Retina (tissue), 1 donor: ENCODE measurements at regions not wholly inside any gene's neighbourhood (a gene's known extent, or its start where the extent isn't known, plus 50 kb on each side); places are given as distances from the start of the nearest gene placed in this dataset.
"Not testable (repeated sequence)": the region's sequence is repeated elsewhere in the genome, so short reads cannot be mapped to it uniquely, and the experiment has no call there.

Source experiments
- DNase-seq: peaks from one replicate; pipeline ENCODE4 v3.0.0-alpha.2; 2016

GRCh38 chr5:164312801-164313200 is 807.4 kb downstream of the MAT2B start:
- no peak for DNase-seq

DNA sequence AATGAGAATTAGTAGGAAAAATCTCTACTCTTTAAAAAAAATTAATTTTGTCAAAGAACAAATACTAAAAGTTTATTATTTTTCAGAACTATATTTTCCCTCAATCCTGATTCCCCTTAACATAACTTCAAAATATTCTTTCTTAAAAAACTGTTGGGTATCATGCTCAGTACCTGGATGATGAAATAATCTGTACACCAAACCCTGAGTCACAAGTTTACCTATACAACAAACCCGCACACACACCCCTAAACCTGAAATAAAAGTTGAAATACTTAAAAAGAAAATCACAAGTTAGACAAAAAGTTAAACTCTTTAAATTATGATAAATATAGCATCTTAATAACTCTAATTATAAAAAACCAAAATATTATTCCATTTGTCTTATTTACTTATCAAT is 812.3 kb downstream of the MAT2B start:
- no peak for DNase-seq

DNA sequence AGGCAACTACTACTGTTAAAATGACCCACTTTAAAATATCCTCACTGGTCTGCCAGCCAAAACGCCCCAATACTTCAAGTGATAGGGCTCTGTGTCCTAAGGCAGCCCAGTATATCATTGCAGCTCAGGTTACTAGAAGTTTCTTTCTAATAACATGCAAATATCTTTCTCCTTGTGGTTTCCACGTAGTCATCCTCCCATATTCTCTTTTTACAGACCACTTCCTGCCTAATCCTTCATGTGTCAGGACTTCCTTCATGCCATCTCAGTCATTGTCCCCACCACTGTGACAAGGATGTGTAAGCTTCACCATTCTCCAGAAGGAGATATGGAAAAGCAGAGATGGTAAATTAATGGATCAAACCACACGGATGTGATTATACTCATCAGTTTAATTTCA is 813.7 kb downstream of the MAT2B start:
- DNase-seq: no peak

DNA sequence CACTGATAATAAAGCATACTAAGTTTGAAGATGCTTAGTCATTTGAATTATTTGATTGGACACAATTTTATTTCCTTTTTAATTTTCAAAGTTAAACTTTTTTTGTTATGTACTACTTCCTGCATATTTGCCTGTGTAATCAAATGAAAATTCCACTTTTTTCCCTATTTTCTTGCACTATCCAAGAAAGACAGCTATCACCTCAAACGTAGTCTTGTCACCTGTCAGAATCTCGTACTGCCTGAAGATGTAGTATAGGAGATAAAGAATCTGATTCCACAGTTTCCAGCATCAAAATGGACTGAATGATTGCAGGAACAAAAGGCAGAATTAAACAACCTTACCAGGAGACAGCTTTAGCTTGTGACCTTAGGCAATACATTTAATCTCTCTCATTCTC is 818.8 kb downstream of the MAT2B start:
- DNase-seq: no peak

GRCh38 chr5:164326219-164326618 is 820.8 kb downstream of the MAT2B start:
- no peak for DNase-seq

DNA sequence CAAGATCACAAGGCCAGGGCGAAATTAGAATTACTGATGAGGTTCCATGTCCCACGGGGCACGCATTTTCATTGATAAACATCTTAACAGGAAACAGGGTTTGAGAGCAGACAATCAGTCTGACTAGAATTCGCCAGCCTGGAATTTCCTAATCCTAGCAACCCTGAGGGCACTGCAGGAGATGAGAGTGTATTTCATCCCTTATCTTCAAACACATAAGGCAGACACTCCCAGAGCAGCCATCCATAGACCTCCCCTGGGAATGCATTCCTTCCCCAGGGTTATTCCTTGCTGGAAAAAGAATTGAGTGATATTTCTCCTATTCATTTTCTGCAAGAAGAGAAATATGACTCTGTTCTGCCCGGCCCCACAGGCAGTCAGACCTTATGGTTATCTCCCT is 821.7 kb downstream of the MAT2B start:
- DNase-seq: not testable (repeated sequence)

GRCh38 chr5:164332349-164333196 is 827.2 kb downstream of the MAT2B start:
- no peak for DNase-seq

DNA sequence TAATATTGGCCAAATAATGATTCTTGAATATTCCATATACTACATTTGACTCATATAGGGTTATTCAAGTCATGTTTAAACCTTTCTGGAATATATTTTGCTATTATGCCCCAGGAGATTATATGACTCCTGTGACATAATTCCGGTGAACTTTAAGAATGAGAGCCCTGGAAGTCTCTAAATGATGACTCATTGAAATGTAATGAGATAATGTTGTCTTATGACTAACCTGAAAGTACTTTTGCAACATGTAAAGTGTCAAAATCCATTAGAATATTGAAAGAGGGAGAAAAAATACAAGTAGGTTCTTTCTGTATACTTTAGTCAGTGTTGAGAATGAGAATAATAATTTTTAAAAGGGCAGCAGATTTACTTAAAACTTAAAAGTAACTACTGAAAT is 830.4 kb downstream of the MAT2B start:
- no peak for DNase-seq

DNA sequence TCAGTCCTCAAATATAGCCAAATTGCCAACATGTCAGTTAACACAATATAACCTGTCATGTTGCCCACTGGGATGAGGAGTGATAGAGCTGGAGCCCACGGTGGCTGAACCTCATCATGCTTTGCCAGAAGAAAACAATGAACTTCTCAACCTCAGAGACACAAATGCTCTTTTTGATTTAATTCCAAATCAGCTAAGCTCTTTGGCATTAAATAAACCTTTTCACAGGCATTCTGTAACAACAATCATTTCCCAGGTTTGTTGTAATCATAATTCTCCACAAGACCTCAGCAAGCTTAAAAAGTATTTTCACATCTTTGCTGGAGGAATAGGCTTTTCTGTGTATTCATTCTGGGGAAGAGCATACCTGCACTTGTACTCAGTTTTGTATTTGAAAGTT is 830.9 kb downstream of the MAT2B start:
- no peak for DNase-seq

- no peak for DNase-seq
Observed at GRCh38 chr5:164336906-164337305, 831.5 kb downstream of the MAT2B start.

- DNase-seq: no peak
Observed at GRCh38 chr5:164341056-164341619, 835.7 kb downstream of the MAT2B start.

DNA sequence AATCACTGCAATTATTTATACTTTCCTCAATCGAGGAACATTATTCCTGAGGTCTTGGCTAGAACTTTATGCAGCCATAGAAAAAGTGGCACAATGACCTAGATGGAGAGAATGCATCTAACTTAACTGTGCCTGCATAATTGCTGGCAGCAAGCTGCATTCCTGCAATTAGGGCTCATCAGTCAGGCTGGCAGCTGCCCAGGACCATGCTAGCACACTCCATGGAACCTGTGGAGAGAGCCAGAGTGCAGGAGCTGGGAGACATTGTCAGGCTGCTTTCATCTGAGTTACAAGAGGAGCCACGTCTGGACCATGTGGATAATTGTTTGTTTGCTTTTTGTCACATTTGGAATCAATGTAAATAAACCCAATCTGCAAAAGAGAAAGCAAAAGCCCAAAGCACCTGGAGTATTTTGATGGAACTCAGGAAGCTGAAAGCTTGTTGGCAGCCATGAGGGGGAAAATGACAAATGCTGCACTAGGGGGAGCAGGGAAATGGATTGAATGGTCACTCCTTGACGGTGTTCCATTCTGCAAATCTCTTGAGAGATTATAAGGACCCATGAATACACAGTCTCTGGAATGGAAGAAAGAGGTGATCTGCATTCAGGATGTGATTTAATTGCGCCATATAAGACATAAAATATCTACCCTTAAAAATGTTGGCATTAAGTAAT is 839.9 kb downstream of the MAT2B start:
- no peak for DNase-seq

GRCh38 chr5:164345853-164346252 is 840.4 kb downstream of the MAT2B start:
- no peak for DNase-seq

DNA sequence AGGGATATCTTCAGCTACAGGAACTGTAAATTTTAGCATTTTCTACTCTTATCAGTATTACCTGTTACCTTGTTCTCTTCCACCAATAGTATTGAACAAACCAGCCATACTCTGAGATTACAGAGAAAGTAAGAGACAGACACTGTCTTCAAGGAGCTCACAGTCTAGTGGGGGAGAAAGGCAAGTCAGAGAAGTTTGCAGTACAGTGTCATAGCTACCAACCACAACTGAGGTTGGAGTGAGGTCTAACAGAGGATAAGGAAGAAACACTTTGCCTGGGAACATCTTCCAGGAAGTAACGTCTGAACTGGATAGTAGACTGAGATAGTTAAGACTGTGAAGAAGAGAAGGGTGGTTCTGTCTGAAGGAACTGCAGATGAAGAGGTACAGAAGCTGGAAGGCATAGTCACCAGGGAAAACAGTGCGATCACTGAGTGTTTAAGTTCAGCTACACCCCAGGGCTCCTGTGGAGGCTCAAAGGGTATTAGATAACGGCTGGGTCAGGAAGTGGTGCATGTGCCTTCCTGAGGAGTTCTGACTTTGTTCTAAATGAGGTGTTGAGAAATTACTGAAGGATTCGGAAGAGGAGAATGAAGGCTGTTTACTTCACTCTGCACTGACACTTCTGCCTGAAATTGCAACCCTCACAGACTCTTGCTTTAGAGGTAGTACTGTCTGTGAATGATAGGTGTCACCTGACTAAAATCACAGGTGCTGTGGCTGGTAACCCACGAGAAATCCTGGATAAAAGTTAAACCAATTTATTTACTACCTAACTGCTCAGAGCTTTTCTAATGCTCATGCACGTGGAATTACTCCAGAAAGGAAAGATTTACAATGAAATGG is 841.6 kb downstream of the MAT2B start:
- no peak for DNase-seq

DNA sequence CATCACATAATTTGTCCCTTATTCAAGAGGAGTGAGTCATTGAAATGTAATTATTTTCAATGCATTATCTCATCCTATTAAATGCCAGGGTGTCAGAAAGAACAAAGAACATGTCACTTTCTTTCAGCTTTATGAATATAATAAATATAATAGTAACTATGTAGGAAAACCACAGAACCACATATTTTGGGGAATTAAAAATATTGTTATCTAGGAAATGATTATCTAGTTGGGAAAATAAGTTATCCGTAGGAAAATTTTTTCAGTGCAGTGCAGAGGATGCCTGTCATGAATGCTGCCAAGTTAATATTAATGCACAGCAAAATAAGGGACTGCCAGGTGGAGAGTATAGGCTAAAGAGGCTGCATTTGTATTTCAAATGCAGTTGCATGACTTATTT is 844.8 kb downstream of the MAT2B start:
- no peak for DNase-seq

- DNase-seq: no peak
Observed at GRCh38 chr5:164351245-164351834, 845.9 kb downstream of the MAT2B start.

DNA sequence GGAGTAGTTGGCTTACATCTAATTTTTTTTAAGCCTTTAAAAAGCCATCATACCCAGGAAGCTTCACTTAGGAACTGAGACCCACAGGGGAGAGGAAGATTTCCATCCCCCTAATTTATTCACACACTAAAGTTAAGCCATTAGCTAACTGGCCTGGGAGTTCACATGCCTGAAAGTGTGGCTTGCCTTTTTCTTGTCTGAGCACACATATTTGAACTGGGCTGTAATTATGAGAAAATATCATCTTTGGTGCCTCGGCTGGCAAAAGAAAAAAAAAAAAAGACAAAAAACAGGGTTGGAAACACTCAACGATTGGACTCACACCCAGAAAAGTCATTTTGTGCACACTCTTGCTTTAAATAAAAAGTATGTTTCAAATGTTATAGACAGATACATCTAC is 847.3 kb downstream of the MAT2B start:
- DNase-seq: no peak

GRCh38 chr5:164353155-164353554 is 847.7 kb downstream of the MAT2B start:
- DNase-seq: no peak

GRCh38 chr5:164354139-164354751 is 848.8 kb downstream of the MAT2B start:
- no peak for DNase-seq

DNA sequence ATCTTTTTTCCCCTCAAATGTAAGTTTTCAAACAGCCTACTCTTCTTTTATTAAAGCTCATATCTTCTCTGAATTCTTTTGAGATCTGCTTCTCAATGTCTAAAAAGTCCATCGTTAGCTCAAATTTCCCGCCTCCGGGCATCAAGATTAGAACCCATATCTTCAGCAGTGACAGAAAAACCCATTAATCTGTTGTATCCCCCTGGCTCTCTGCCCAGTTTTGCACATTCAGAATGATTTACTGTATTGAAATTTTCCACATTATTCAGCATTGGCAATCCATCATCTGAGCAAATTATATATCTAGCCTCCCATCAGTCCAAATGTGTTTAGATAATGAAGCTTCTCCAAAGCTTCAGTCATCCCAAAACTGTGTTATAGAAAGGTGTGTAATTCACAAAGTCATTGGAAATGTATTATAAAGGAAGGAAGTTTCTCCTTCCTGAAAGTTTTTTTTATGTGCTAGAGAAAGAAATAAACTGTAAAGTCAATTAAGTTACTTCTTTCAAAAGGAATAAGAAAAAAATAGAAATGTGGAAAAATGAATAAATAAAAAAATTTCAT is 849.9 kb downstream of the MAT2B start:
- DNase-seq: no peak

DNA sequence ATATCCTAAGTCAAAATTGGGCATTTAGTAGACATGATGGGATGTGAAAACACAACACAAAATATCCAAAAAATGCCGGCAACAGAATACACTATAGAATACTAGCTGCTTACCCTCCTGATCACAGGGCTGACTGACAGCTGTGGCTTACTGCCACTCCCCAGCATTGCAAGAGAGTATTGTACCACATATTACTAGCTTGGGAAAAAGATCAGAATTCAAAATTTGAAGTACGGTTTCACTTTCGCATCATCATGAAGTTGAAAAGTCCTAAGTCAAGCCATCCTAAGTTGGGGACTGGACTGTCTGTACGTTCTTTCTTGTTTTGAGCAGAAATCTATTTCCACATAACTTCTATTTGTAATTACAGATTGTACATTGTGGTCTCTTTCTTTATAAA is 851.4 kb downstream of the MAT2B start:
- DNase-seq: no peak
